Activated B cell treated with CpG ODN at 0.5 μM for 24 hours (primary cell): ENCODE measurements at regions not wholly inside any gene's neighbourhood (a gene's known extent, or its start where the extent isn't known, plus 50 kb on each side); places are given as distances from the start of the nearest gene placed in this dataset.

ENCODE experiments used
- ATAC-seq: fragments of 200-7000 bp; cut with Tn5 transposase; one replicate; pipeline ENCODE4 v1.10.0; 2021; ENCODE audit warnings: low read depth, mild to moderate bottlenecking, moderate library complexity
- CTCF ChIA-PET: fragments of 350-600 bp; sonication (Branson Sonifier 250); formaldehyde crosslinking; loops from one replicate; lab custom pipeline; 2021; ENCODE audit warnings: antibody characterized with exemption; lab: Charles Lee
- POLR2A ChIA-PET: fragments of 350-600 bp; sonication (Branson Sonifier 250); formaldehyde crosslinking; loops from one replicate; lab custom pipeline; 2021; ENCODE audit warnings: antibody characterized with exemption; lab: Charles Lee
- DNase-seq: peaks from one replicate; pipeline ENCODE4 v3.0.0; 2022
- H3K27ac Mint-ChIP-seq: one replicate; pipeline ENCODE4 v1.8.0; 2020; ENCODE audit warnings: mixed read lengths
- H3K27me3 Mint-ChIP-seq: one replicate; pipeline ENCODE4 v1.8.0; 2021; ENCODE audit warnings: mixed read lengths
- H3K36me3 Mint-ChIP-seq: one replicate; pipeline ENCODE4 v1.8.0; 2021; ENCODE audit warnings: low read depth, mixed read lengths
- H3K4me1 Mint-ChIP-seq: one replicate; pipeline ENCODE4 v1.8.0; 2021; ENCODE audit warnings: mixed read lengths
- H3K4me3 Mint-ChIP-seq: one replicate; pipeline ENCODE4 v1.8.0; 2020; ENCODE audit warnings: mild to moderate bottlenecking, mixed read lengths
- H3K9me3 Mint-ChIP-seq: one replicate; pipeline ENCODE4 v1.8.0; 2020; ENCODE audit warnings: mixed read lengths
- CTCF ChIP-seq: fragments of 200-600 bp; IDR thresholded peaks from one replicate; pipeline ENCODE4 v1.8.0; 2022; ENCODE audit warnings: antibody characterized with exemption, mild to moderate bottlenecking
- intact Hi-C: fragments of 100-400 bp; cut with micrococcal nuclease; formaldehyde crosslinking; loops from one replicate; pipeline ENCODE4 v1.15.1; 2024

DNA sequence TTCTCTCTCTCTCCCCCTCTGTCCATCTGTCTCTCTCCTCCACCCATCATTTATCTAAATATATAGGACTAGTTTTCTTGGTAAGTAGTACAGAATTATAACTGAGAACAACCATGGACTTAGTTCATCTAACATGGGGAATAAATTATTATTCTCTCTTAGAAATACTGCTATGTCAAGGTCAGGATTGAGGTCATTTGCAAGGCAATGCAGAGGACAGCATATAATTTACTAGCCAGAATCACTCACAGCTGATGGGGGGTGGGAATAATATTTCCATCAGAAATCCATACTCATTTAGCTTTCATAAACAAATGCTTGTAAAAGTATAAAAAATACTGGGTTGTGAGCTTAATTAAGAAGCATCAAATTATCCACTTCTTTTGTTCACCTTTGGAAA lies 553.9 kb upstream of the POU3F2 start:
- Mint-ChIP-seq H3K27ac (no peak overlapping the region), H3K4me1 (no peaks in the 10 kb centered on the region), H3K27me3 (no peaks in the 10 kb centered on the region), H3K9me3 (no peaks in the 10 kb centered on the region), H3K36me3 (no peaks in the 10 kb centered on the region), H3K4me3 (no peak overlapping the region)
- ATAC-seq (no peak), DNase-seq (no peak)
- ChIA-PET CTCF (no interaction called here), POLR2A (no interaction called here)
- TF ChIP-seq CTCF = no peak
- intact Hi-C loops = no loop called here

DNA sequence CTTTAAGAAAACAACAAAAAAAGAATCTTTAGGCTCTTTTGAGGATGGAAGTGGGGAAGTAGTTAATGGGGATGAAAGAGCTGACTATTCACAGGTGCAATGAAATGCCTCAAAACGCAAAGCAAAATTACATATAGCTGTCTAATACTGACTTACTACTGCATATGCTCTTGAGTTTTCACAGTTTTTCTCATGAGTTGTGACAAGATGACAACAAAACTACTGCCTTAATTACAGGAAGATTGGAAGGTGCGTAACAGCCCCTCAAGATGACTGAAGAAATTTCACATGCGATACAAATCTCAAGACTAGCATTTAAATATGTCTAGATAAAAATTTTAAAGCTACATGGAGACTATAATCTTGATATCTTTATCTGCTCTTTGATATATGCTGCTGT lies 547.8 kb upstream of the POU3F2 start:
- Mint-ChIP-seq H3K27ac (no peak overlapping the region), H3K4me1 (no peaks in the 10 kb centered on the region), H3K4me3 (no peak overlapping the region), H3K9me3 (no peaks in the 10 kb centered on the region), H3K27me3 (no peaks in the 10 kb centered on the region), H3K36me3 (no peaks in the 10 kb centered on the region)
- POLR2A ChIA-PET = no interaction called here
- CTCF ChIA-PET = no interaction called here
- DNase-seq (no peak), ATAC-seq (no peak)
- intact Hi-C loops = no loop called here
- TF ChIP-seq CTCF = no peak

DNA sequence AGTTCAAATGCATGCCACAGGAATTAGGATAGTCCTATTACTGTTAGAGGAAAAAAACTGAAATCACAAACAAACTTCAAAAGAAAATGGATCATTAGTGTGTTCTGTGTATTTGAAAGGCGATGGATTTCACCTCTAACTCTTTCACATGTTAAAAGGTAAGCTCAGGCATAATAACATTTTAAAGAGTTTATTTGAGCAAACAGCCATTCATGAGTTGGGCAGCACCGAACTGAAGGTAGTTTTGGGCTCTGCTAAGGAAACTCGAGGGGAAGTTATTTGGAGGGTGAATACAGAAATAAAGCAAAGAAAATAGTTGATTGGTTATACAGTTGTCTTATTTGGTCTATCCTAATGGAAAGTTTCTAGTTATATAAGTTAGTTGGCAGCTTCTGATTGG lies 546.5 kb upstream of the POU3F2 start:
- ChIA-PET POLR2A (no interaction called here), CTCF (no interaction called here)
- no peaks in the 10 kb centered on the region for H3K4me1 Mint-ChIP-seq
- H3K36me3 Mint-ChIP-seq = no peaks in the 10 kb centered on the region
- H3K9me3 Mint-ChIP-seq = no peaks in the 10 kb centered on the region
- no peak overlapping the region for H3K27ac Mint-ChIP-seq
- no peak overlapping the region for H3K4me3 Mint-ChIP-seq
- TF ChIP-seq CTCF = no peak
- DNase-seq (no peak), ATAC-seq (no peak)
- no peaks in the 10 kb centered on the region for H3K27me3 Mint-ChIP-seq
- intact Hi-C loops = no loop called here

DNA sequence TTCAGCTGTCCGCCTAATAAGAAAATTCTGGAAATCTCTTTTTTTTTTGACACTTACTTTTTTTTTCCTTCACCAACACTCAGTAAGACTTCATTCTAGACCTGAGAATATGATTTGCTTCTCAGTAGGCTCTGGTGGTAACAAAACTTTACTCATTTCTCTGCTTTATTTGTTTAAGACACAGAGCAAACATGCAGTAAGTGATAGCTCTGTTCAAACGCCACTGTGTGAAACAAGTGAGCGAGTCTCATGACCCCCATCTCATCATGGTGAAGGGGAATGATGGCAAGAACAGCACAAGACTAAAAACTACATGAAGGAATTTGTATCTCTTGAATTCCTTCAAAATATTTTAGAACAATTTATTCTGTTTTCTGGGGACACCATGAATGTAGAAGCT lies 541.6 kb upstream of the POU3F2 start:
- intact Hi-C loops = no loop called here
- Mint-ChIP-seq H3K27ac (no peak overlapping the region), H3K36me3 (no peaks in the 10 kb centered on the region), H3K4me3 (no peak overlapping the region), H3K27me3 (no peaks in the 10 kb centered on the region), H3K9me3 (no peaks in the 10 kb centered on the region), H3K4me1 (no peaks in the 10 kb centered on the region)
- no peak for DNase-seq
- ChIA-PET CTCF (no interaction called here), POLR2A (no interaction called here)
- no peak for ATAC-seq
- no peak for TF ChIP-seq CTCF

GRCh38 chr6:98295515-98296175 lies 538.7 kb upstream of the POU3F2 start:
- H3K9me3 Mint-ChIP-seq = no peaks in the 10 kb centered on the region
- H3K36me3 Mint-ChIP-seq = no peaks in the 10 kb centered on the region
- ChIA-PET CTCF (no interaction called here), POLR2A (no interaction called here)
- intact Hi-C loops = no loop called here
- DNase-seq (no peak), ATAC-seq (no peak)
- H3K4me1 Mint-ChIP-seq = no peaks in the 10 kb centered on the region
- no peaks in the 10 kb centered on the region for H3K27me3 Mint-ChIP-seq
- H3K4me3 Mint-ChIP-seq = no peak overlapping the region
- TF ChIP-seq CTCF = no peak
- H3K27ac Mint-ChIP-seq = no peak overlapping the region
